Hypothalamus (tissue), 51 donors: ENCODE measurements at regions not wholly inside any gene's neighbourhood (a gene's known extent, or its start where the extent isn't known, plus 50 kb on each side); places are given as distances from the start of the nearest gene placed in this dataset.
"Not testable (repeated sequence)": the region's sequence is repeated elsewhere in the genome, so short reads cannot be mapped to it uniquely, and the experiment has no call there.

Source experiments
- DNase-seq, 51 donors: peaks; one replicate each; lab custom pipeline; 2025; lab: John Stamatoyannopoulos, UW

GRCh38 chr17:77803726-77804125 lies 154.8 kb upstream of the TNRC6C start:
- DNase-seq: no peak

- no peak for DNase-seq
Observed at GRCh38 chr17:77804796-77805426, 153.6 kb upstream of the TNRC6C start.

- DNase-seq: not testable (repeated sequence)
Observed at GRCh38 chr17:77805970-77806369, 152.5 kb upstream of the TNRC6C start.

GRCh38 chr17:77807051-77807745 lies 151.3 kb upstream of the TNRC6C start:
- DNase-seq: no peak

- no peak for DNase-seq
Observed at GRCh38 chr17:77807746-77808441, 150.6 kb upstream of the TNRC6C start.

DNA sequence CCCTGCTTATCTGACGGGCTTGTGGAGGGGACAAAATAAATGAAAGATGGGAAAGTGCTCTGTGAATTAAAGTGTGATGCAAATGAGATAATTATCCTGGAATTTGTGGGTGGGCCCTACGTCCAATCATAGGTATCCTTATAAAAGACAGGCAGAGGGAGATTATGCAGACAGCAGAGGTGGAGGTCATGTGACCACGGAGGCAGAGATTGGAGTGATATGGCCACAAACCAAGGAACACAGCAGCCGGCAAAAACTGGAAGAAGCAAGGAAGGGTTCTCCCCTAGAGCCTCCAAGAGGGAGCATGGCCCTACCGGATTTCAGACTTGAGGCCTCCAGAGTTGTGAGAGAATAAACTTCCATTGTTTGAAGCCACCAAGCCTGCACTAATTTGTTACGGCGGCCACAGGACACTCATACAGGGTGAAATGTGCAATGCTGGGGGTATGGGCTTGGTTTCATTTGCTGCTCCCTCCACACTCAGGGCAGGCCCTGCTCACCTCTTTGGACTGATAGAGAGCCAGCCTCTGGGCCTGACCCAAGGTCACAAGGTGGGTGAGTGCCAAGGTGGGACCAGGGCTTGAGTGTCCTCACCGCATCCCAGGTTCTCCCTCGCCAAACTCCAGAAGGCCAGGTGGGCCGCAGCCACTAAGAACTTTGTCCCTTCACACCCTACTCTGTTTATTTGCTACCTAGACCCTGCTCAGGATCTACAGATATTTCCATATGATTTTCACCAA lies 149.6 kb upstream of the TNRC6C start:
- no peak for DNase-seq

- DNase-seq: no peak
Observed at GRCh38 chr17:77809814-77810213, 148.7 kb upstream of the TNRC6C start.

DNA sequence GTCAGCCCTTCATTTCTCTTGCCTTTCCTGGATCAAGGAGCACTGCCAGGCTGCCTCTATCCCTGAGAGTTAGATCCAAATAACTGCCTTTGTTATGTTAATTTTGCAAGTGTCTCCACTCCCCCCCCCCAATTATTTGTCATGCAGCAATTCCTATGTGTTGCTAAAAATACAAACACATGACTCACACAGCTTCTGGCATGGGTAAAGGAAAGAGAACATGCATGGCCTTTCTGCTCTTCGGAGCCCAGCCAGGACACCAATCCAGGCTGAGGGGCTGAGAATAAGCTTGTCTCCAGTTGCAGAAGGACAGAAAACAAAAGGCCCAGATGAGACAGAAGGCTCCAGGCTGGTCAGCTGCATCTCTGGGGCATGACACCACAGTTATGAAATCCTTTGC lies 148.0 kb upstream of the TNRC6C start:
- peak in 1 of 51 donors; percentile 13 for DNase-seq

DNA sequence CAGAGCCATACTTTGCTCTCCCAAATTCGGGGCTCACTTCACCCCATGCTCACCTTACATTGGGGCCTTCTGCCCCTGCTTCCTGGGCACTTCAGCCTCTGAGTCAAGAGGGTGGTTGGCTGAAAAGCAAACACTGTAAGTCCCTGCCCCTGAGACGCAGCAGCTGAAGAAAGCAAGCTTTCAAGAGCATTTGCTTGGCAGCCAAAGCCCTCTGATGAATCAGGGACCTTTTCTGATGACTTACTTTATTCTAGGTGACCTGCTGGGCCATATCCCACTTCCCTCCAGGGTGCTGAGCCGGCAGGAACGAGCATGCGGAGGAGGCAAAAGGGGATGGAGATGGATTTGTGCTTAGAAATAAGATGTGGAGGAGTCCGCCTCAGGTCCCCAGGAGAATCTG lies 147.0 kb upstream of the TNRC6C start:
- no peak for DNase-seq

DNA sequence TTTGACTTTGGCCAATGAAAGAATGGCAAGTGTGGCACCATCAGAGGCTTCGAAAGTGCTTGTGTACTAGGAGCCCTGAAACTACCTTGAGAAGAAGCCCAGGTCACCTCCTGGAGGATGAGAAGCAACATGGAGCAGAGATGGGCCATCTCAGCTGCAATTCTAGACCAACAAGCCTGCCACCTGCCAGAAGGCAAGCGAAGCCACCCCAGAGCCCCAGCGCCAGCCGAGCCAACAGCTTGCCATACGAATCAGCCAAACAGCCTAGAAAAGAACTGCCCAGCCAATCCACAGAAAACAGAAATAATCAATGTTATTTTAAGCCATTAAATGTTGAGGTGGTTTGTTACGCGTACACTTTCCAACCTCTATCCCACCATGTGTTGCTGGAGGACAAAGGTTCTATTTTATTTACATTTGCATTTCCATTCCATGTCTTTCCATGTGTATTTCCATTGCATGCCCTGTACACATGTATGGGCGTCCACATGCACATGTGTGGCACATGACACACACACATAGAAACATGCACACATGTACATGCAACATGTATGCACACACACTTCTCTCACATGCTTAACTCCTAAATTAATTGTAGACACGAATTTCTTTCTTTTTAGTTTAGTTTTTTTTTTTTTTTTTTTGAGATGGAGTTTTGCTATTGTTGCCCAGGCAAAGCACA lies 144.3 kb upstream of the TNRC6C start:
- no peak for DNase-seq

- DNase-seq: no peak
Observed at GRCh38 chr17:77815127-77815905, 143.2 kb upstream of the TNRC6C start.

GRCh38 chr17:77817953-77818352 lies 140.6 kb upstream of the TNRC6C start:
- DNase-seq: no peak

- no peak for DNase-seq
Observed at GRCh38 chr17:77819497-77819896, 139.0 kb upstream of the TNRC6C start.

GRCh38 chr17:77821114-77821513 lies 137.4 kb upstream of the TNRC6C start:
- DNase-seq: peak in 4 of 51 donors; percentile 6 to 27 (median 14)

DNA sequence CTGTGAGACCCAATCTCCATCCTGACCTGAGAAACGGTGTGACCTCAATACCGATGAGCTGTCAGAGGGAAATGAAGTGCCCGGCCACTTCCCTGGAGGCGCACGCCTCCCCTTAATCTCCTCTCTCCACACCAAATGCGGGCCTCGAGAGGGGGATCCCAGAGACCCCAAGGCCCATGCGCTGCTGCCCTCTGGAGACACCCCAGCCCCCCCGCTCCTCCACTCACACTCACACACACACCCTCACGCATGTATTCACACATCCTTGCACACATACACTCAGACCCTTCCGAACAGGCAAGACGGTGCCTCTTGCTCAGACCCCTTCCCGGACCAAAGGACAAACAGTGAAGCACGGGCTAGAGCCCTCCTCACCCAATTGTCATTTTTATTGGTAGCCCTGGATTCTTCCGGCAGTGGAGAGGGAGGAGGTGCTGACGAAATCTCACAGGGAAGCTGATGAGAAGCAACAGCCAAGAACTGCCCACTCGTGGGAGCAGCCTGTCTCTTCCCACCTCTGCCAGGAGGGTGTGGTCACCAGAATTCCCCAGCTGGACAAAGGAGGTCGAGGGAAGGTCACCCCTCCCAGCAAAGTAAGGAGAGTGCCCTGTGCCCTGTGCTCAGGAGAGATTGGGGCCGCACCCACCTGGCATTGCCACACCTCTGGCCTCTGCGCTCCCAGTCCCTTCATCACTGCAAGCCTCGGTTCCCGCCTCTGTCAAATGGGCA lies 136.0 kb upstream of the TNRC6C start:
- DNase-seq: no peak

DNA sequence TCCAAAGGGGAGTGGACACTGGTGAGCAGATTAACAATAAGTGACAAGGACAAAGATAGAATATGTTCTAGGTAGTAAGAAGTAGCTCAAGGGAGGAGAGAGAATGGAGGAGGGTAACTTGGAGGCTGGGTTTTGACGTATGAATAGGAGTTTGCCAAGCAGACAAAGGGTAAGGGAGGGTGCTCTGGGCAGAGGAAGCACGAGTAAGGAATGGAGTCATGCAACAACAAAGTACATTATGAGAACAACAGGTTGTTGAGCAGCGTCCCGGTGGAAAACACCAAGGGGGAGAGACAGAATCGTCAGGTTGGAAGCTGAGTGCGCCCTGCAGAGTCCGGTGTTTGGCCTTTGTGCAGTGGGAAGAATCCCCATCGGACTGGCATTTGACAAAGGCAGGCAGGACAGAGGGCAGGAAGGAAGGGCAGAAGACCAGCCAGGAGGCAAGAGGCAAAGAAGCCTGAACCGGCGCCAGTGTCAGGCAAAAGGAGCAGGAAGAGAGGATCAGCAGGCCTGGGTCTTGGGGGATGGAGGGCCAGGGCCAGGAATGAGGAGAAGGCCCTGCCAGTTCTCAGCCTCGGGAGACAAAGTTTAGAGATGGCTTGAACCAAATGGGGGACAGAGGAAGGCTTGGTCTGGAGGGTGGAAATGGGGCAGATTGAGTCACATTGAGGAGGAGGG lies 134.3 kb upstream of the TNRC6C start:
- no peak for DNase-seq

- no peak for DNase-seq
Observed at GRCh38 chr17:77824780-77825280, 133.7 kb upstream of the TNRC6C start.

- DNase-seq: peak in 1 of 51 donors; percentile 23
Observed at GRCh38 chr17:77825621-77826020, 132.9 kb upstream of the TNRC6C start.
